DMS114 treated with DMSO at 0.1 percent for 48 hours (cell line): ENCODE measurements at regions not wholly inside any gene's neighbourhood (a gene's known extent, or its start where the extent isn't known, plus 50 kb on each side); places are given as distances from the start of the nearest gene placed in this dataset.
"Not testable (repeated sequence)": the region's sequence is repeated elsewhere in the genome, so short reads cannot be mapped to it uniquely, and the experiment has no call there.

Source experiments
- DNase-seq: peaks from one replicate; lab custom pipeline; 2025; ENCODE audit not compliant: unreplicated experiment; lab: John Stamatoyannopoulos, UW

DNA sequence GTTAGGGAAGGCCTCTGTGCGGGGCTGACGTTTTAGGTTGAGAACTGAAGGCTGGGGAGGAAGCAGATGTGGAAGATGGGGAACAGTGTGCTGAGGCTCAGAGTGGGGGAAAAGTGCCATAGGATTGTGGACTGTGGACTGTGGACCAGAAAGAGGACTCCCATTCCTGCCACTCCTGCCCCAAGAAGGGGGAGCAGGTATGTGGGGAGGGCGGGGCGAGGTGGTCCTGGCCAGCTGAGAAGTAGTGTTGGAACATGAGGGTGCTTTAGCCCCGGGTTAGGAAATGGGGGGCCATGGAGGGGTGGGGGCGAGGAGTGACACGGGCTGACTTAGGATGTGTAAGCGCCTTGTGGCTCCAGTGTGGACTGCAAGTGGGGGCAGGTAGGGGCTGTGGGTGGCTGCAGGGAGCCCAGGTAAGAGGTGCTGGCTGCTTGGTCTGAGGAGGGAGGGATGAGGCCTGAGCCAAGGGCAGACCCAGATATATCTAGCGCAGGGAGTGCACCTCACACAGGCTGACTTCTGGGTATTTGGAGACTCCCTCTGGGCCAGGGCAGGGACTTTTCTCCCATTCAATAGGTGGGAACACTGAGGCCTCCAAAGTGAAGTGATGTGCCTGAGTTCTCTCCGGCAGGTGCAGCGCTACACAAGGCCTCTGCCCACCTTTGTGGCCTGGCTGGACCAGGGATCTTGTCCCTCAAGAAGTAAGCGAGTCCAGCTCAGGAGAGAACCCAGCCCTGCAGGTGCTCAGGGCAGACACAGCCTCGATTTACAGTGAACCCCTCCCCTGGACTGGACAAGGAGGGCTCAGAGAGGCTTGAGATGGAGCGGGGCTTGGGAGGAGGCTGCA lies 76.6 kb upstream of the TOX2 start:
- no peak for DNase-seq

DNA sequence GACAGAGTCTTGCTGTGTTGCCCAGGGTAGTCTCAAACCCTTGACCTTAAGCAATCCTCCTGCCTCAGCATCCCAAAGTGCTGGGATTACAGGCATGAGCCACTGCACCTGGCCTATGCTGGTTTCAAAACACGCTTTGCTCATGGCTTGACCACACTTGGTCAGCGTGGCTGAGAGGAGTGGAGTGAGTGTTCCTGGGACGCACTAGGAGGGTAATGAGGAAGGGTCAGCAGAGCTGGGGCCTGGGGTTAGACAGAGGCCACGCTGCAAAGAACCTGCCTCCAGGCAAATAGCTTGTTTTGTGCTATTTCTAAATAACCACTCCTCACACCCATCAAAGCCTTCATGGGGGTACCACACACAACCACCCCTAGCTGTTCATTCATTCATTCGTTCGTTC lies 77.9 kb upstream of the TOX2 start:
- no peak for DNase-seq

DNA sequence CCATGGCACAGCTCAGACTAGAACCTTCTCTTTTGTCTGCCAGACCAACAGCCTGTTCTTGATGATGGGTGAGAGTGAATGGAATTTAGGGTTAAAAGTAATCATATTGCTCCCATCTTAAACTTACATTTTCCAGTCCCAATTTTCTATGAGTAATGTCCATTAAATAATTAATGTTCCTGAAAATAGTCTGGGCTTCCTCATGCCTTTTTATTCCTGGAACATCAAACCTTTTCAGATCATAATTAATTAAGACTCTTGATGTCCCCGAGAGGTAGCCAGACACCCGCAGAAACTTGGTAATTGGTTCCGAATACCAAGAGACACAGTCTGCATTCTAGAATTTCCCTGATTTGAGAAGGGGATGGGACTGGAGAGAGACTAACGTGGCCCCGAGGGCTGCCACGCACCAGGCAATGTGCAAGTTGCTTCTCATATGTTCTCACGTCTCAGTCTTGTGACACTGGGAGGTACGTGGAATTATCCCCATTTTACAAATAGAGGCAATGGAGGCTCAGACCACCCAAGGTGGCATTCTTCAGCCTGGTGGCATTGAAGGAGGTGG lies 78.6 kb upstream of the TOX2 start:
- DNase-seq: no peak

DNA sequence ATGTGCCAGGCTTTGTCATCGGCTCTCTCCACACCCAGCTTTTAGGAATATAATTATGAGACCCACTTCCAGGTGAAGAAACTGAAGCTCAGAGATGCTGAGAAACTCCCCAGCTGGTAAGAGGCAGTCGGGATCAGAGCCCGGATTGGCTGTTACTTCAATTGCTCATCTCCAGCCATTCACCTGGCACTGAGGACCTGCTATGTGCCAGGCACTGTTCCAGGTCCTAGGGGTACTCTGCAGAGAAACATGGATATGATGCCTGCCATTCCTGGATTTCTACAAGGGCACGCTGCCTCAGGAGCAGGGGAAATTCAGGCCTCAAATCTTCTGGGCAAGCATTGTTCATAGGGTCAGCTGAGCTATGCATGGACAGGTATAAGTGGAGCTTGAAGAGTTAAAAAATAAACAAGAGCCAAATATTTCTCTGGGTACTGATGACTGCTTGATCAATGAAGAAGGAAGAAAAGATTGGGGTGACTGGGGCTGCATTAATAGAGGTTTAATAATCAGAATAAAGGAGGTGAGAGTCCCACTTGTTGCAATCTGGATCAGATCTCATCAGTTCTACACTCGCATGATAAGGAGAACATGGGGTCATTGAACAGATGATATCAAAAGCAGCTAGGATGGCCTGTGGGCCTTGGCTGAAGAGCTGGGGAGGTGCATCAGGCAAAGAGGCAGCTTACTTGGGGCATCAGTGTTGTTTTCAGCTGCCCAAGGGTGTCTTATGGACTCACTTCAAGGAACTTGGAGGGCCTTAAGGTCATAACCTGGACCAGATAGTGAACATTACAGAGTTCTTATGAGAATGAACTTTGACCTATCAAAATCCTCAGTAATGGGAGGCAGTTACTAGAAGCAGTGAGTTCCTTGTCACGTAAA lies 80.9 kb upstream of the TOX2 start:
- no peak for DNase-seq

DNA sequence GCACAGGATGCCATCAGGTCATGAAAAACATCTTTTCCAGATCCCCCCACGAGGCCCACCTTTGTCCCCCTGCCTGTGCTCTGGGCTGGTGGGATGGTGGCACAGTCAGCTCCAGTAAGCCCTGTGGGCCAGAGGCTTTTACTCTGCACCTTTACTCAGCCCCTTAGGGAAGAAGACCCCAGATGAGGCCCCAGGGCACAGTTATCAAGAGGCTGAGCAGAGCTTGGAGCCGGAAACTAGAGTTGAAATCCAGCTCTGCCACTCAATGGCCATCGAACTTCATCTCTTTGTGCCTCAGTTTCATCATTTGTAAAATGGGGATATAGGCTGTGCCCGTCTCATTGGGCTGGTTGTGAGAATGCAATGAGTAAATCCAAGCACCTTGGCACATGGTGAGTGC lies 81.7 kb upstream of the TOX2 start:
- DNase-seq: no peak

DNA sequence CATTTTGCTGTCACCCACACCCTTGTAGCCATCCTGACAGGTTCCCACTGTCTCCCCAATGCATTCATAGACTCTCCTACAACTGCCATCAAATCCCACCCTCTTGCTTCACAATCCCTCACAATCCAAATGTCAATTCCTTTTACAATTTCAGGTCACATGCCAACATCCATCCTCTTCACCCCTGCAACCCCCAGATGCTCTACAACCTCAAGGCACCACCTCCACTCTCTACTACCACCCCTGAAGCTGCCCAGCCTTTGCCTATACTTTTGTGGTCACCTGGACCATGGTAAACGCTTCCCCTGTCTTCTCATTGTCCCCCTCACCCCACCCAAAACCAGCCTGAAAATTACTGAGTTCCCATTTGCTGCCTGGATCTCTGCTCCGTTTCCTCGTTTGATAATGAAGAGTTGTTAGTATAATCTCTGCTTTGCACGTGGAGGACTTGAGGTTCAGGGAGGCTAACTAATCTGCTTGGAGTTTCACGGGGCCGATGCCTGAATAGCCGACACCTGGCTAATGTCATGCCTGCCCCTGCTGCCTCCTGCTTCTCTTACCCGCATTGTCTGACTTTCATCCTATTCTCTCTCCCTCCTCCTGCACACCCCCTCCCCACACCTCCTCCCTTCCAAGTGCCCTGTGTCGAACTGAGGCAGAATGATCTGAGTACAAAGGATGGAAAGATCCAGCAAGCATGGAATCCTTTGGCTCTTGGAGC lies 82.4 kb upstream of the TOX2 start:
- DNase-seq: no peak

DNA sequence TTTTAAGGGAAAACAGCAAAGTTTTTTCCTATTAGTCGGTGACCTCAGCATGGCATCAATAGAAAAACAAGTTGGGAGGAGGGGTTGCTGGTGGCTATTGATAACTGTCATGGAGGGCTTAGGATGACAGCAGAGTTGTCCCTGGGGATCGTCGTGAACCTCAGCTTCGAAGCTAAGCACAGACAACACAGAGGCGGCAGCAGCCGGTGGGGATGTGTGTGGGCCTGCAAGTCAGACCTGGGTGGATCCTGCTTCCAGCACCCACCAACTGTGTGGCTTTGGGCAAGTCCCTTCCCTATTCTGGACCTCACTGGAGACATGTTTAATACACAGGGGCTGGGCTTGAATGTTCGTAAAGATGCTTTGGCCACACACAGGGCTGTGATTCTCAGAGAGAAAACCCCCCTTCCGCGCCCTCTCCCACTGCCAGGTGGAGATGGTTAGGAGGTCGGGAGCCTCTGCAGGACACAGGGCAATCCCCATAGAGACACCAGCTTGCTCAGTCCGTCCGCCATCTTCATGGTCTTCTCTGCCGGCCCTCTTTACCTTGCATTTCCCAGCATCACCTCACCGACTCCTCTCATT lies 83.1 kb upstream of the TOX2 start:
- no peak for DNase-seq

DNA sequence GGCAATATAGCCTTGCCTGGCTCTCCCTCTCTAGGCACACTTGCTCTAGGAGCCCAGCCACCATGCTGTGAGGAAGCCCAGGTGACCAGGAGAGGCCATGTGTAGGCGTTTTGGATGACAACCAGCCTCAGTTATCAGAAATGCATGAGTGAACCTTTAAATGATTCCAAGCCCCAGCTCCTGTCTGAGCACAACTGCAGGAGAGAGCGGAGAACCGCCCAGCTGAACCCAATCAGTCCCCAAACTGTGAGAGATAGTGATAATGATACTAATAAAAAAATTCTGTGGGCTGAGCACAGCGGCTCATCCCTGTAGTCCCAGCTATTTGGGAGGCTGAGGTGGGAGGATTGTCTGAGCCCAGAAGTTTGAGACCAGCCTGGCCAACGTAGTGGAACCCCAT lies 83.8 kb upstream of the TOX2 start:
- no peak for DNase-seq

DNA sequence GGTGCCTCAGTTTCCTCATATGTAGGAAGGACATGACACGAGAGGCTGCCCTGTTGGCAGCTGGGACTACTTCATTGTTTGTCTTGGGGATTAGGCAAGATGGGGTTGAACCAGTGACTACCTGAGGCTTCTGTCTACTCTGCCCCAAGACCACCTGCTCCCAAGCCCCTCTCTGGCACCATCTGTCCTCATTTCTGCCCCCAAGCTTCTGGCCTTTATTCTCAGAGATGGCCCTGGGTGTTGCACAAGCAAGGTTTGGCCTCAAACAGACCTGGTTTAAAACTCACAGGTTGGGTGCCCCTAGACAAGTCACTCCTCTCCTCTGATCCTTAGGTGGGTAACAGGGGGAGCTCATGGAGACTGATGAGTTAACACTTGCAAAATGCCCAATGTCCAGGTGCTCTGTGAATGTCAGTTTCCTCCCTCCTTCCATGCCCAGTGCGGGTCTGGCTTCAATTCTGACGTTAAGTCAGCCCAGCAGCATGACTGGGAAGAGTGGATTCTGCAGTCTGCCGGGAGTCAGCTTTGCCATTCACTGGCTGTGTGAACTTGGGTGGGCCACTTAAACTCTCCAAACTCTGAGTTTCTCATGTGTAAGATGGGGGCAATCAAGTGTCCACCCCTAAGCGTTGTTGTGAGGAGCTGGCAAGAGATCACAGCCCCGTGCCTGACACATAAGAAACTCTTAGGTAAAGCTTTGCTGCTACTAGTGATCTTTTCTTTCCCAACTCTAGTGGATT lies 84.5 kb upstream of the TOX2 start:
- no peak for DNase-seq

DNA sequence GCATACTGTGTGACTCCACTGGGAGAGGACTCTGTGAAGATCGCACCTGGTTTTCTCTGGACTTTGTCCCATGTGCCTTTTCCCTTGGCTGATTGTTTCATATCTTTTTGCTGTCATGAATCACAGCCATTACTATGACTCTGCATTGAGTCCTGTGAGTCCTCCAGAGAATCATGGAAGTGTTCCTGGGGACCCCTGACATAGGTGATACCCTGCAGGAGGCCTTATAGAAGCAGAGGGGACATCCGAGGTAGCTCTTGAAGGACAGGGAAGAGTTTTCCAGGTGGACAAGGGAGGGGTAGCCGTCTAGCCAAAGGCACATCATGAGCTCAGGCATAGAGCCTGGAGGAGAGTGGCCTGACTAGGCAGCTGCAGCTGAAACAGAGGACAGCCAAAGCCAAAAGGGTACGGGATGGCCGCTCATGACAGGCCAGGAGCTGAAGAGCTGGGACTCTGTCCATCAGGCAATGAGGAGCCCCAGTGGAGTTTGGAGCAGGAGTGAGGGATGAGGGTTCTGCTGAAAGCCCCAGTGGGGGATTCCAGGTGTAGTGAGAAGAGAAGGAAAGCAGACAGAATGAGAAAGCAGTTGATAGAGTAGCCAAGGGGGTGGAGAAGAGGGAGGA lies 86.6 kb upstream of the TOX2 start:
- DNase-seq: no peak

DNA sequence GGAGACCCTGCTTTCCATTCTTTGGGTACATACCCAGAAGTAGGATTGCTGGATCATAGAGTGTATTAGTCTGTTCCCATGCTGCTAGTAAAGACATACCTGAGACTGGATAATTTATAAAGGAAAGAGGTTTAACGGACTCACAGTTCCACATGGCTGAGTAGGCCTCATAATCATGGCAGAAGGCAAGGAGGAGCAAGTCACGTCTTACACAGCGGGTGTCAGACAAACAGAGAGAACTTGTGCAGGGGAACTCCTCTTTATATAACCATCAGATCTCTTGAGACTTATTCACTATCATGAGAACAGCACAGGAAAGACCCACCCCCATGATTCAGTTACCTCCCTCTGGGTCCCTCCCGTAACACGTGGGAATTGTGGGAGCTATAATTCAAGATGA lies 87.7 kb upstream of the TOX2 start:
- not testable (repeated sequence) for DNase-seq

DNA sequence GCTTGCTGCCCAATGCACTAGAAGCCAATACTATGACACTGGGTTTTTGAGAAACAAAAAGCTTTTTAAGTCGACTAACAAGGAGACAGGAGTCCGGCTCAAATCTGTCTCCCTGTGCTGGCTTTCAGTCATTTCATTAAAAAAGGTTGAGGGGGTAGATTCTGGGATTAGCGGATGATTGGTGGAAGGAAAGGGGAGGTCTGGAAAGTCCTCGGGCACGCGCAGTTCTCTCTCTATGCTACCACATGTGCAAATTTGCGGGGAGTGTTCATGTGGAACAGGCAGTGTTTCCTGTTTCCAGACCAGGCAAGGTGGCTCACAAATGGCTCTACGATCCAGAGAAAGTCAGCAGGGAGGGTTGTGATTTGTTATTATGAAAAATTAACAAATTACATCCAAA lies 89.1 kb upstream of the TOX2 start:
- no peak for DNase-seq

DNA sequence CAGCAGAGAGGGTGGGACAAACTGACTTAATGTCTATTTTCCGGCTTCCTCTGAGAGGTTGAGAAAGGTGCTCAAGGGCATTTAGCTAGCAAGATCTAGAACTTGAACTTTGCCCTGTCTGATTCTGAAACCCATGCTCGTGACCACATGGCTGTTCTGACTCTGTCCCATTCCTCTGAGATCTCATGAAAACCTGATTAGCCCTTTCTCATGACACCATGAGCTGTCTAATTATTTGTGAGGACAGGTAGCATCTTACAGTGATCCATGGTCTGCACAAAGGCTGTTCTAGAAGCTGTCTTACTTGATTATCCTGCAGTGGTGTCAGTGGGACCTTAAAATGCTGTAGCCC lies 89.6 kb upstream of the TOX2 start:
- no peak for DNase-seq

DNA sequence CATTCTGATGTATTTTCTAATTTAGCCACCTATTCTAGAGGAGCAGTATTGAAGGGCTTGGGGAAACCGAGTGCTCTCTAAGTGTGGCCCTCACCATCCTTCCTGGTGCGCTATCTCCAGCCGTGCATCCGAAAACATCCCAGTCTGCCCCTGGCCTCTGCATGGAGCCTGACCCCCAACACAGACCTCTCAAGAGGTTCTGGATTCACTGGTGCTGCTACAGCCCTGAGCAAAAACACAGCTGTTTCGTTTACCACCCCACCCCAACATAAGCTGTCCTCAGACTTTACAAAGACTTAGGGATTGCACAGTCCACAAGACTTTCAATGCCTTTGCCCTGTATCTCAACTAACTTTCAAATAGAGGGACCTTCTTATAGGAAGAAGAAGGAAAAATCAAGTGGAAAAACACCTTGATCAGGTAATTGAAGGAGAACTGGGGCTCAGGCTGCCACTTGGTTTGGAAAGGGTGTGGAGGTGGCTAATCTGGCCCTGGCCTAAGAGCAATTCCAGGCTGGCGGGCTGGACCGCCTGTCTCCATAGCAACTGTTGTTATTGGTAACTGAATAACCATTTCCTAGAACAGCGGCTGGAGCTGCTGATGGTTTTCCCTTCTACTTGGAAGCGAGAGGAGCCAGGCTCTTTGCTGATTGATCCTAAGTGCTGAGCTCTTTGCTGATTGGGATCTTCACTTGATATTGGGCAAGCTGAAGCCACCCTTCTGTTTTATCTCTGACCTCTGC lies 90.2 kb upstream of the TOX2 start:
- DNase-seq: no peak

DNA sequence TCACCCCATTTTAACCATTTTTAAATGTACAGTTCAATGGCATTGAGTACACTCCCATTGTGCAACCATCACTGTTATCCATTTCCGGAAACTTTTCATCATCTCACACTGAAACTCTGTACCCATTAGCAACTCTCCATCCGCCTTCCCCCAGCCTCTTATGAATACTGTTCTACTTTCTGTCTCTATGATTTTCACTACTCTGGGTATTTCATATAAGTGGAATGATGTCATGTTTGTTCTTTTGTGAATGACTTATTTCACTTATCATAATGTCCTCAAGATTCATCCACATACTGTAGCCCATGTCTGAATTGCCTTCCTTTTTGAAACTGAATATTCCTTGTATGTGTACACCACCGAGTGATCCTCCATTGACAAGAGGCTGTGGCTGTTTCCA lies 92.9 kb upstream of the TOX2 start:
- DNase-seq: no peak

DNA sequence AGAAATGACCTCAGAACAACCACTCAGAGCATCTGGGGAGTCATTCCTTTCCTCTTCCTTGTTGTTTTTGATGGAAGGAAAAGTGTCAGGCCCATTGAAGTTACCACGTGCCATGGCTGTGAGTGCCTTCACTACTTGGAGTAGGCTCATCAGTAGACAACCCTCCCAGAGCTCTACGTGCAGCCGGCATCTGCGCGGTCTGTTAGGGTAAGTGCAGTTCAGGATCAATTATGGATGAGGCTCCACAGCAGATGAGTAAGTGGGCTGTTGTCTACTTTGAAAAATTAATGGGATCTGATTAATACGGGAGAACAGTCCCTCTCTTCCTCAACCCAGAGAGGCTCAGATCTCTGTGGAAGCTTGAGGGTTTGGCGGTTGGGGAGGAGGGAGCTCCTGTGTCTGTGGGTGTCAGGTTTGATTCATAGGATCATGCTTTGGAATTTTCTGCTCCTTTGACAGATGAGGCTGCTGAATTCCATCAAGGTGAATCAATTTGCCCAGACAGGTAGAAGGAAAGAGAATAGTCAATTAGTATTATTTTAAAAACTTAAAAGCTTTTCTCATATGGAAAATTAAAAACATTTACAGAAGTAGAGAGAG lies 93.8 kb upstream of the TOX2 start:
- no peak for DNase-seq

DNA sequence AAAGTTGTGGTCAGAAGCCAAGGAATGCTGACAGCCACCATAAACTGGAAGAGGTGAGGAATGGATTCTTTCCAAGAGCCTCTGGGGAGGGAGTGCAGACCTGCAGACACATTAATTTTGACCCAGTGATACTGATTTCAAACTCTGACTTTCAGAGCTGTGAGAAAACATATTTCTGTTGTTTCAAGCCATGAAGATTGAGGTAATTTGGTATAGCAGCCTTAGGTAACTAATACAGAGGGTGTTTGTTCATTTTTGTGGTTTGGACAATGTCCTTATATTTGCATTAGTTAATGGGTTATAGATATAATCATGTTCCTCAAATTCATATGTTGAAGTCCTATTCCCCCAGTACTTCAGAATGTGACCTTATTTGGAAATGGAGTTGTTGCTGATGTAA lies 85.4 kb upstream of the GTSF1L start:
- DNase-seq: no peak

DNA sequence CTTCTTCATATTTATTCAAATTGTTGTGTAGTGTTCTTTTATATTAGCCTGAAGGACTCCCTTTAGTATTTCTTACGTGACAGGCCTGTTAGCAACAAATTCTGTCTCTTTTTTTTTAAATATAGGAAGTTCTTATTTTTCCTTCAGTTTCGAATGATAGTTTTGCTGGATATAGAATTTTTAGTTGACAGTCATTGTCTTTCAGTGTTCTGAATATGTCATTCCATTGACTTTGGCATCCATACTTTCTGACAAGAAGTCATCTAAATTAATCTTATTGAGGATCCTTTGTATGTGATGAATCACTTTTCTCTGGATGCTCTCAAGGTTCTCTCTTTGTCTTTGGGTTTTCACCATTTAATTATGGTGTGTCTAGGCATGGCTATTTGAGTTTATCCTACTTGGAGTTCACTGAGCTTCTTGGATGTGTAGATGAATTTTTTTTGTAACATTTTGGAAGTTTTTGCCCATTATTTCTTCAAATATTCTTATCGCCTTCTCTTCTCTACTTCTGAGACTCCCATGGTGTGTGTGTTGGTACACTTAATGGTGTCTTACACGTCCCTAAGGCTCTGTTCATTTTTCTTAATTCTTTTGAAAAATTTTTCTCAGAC lies 82.5 kb upstream of the GTSF1L start:
- DNase-seq: no peak
